H9 (cell line): ENCODE measurements at regions not wholly inside any gene's neighbourhood (a gene's known extent, or its start where the extent isn't known, plus 50 kb on each side); places are given as distances from the start of the nearest gene placed in this dataset.

Experiments used
- DNase-seq: peaks from one replicate; pipeline ENCODE4 v3.0.0-alpha.2; 2017
- H2AFZ ChIP-seq: one replicate; pipeline ENCODE4 v1.6.1; 2013; ENCODE audit warnings: mild to moderate bottlenecking, low read length, control low read depth, moderate library complexity
- H2AK5ac ChIP-seq: 2 replicates; pipeline ENCODE4 v1.6.1; 2013; ENCODE audit warnings: low read length, control low read depth, mixed read lengths; ENCODE audit not compliant: insufficient read length
- H2BK120ac ChIP-seq: one replicate; pipeline ENCODE4 v1.6.1; 2013; ENCODE audit warnings: low read depth, mild to moderate bottlenecking, low read length, control low read depth, inconsistent platforms; ENCODE audit not compliant: poor library complexity, severe bottlenecking
- H2BK12ac ChIP-seq: 2 replicates; pipeline ENCODE4 v1.6.1; 2013; ENCODE audit warnings: low read length, control low read depth, mixed read lengths, low read depth; ENCODE audit not compliant: insufficient read length
- H2BK15ac ChIP-seq: 2 replicates; pipeline ENCODE4 v1.6.1; 2013; ENCODE audit warnings: low read depth, low read length, control low read depth
- H2BK20ac ChIP-seq: one replicate; pipeline ENCODE4 v1.6.1; 2013; ENCODE audit warnings: low read depth, mild to moderate bottlenecking, low read length, control low read depth, inconsistent platforms; ENCODE audit not compliant: poor library complexity, severe bottlenecking
- H2BK5ac ChIP-seq: 2 replicates; pipeline ENCODE4 v1.6.1; 2013; ENCODE audit warnings: low read length, control low read depth, mixed read lengths; ENCODE audit not compliant: insufficient read length
- H3K14ac ChIP-seq: 2 replicates; pipeline ENCODE4 v1.6.1; 2013; ENCODE audit warnings: low read length, control low read depth; ENCODE audit not compliant: insufficient read depth
- H3K18ac ChIP-seq: 2 replicates; pipeline ENCODE4 v1.6.1; 2013; ENCODE audit warnings: low read depth, mild to moderate bottlenecking, mixed read lengths, low read length, control low read depth; ENCODE audit not compliant: insufficient read length
- H3K23ac ChIP-seq: 2 replicates; pipeline ENCODE4 v1.6.1; 2013; ENCODE audit warnings: low read length, control low read depth, mixed read lengths, low read depth; ENCODE audit not compliant: insufficient read length
- H3K23me2 ChIP-seq: 2 replicates; pipeline ENCODE4 v1.6.1; 2013; ENCODE audit warnings: low read depth, mild to moderate bottlenecking, mixed read lengths, low read length, control low read depth; ENCODE audit not compliant: insufficient read length, poor library complexity, severe bottlenecking
- H3K27ac ChIP-seq: 2 replicates; pipeline ENCODE4 v1.5.1; 2013; ENCODE audit warnings: low read length, control low read depth, mixed read lengths, low read depth; ENCODE audit not compliant: insufficient read length
- H3K27me3 ChIP-seq: 2 replicates; pipeline ENCODE4 v1.6.1; 2013; ENCODE audit warnings: low read length, control low read depth, inconsistent platforms; ENCODE audit not compliant: insufficient read depth
- H3K4ac ChIP-seq: 2 replicates; pipeline ENCODE4 v1.6.1; 2013; ENCODE audit warnings: low read depth, mild to moderate bottlenecking, control low read depth, inconsistent platforms, low read length, moderate library complexity
- H3K4me1 ChIP-seq: 2 replicates; pipeline ENCODE4 v1.6.1; 2013; ENCODE audit warnings: low read length, control low read depth, inconsistent platforms; ENCODE audit not compliant: insufficient read depth
- H3K4me2 ChIP-seq: 2 replicates; pipeline ENCODE4 v1.6.1; 2013; ENCODE audit warnings: low read length, control low read depth, mixed read lengths; ENCODE audit not compliant: insufficient read length, insufficient read depth
- H3K56ac ChIP-seq: 2 replicates; pipeline ENCODE4 v1.6.1; 2013; ENCODE audit warnings: low read depth, mild to moderate bottlenecking, mixed read lengths, low read length, control low read depth; ENCODE audit not compliant: insufficient read length
- H3K79me1 ChIP-seq: 2 replicates; pipeline ENCODE4 v1.6.1; 2013; ENCODE audit warnings: low read depth, mild to moderate bottlenecking, moderate library complexity, low read length, control low read depth, inconsistent platforms; ENCODE audit not compliant: insufficient read depth, poor library complexity, severe bottlenecking
- H3K79me2 ChIP-seq: 2 replicates; pipeline ENCODE4 v1.6.1; 2013; ENCODE audit warnings: low read length, control low read depth, inconsistent platforms; ENCODE audit not compliant: insufficient read depth
- H3K9ac ChIP-seq: 2 replicates; pipeline ENCODE4 v1.6.1; 2013; ENCODE audit warnings: low read length, control low read depth, mixed read lengths; ENCODE audit not compliant: insufficient read length; ENCODE audit errors: extremely low read depth
- H3K9me3 ChIP-seq: one replicate; pipeline ENCODE4 v1.6.1; 2013; ENCODE audit warnings: low read depth, low read length, inconsistent platforms; ENCODE audit not compliant: control insufficient read depth
- H3T11ph ChIP-seq: one replicate; pipeline ENCODE4 v1.6.1; 2013; ENCODE audit warnings: mild to moderate bottlenecking, low read length, control low read depth, inconsistent platforms
- H4K20me1 ChIP-seq: one replicate; pipeline ENCODE4 v1.6.1; 2013; ENCODE audit not compliant: control insufficient read depth, insufficient read length, insufficient read depth
- H4K5ac ChIP-seq: 2 replicates; pipeline ENCODE4 v1.6.1; 2013; ENCODE audit warnings: low read depth, mild to moderate bottlenecking, mixed read lengths, low read length, control low read depth; ENCODE audit not compliant: insufficient read length
- H4K8ac ChIP-seq: replicated peaks from 2 replicates; pipeline ENCODE4 v1.6.1; 2013; ENCODE audit warnings: low read length, control low read depth, mixed read lengths, low read depth; ENCODE audit not compliant: insufficient read length
- H4K91ac ChIP-seq: 2 replicates; pipeline ENCODE4 v1.6.1; 2013; ENCODE audit warnings: low read depth, mild to moderate bottlenecking, moderate library complexity, mixed read lengths, low read length, control low read depth; ENCODE audit not compliant: insufficient read length
- H3K27ac Mint-ChIP-seq, 3 experiments: 2 replicates in 2 of 3; 3 replicates in 1 of 3; pipeline ENCODE4 v1.8.0; 2020 to 2021; ENCODE audit warnings: mixed read lengths in 3 of 3, mild to moderate bottlenecking in 1 of 3, moderate library complexity in 1 of 3
- H3K27me3 Mint-ChIP-seq: 2 replicates; pipeline ENCODE4 v1.8.0; 2021; ENCODE audit warnings: low read depth, mild to moderate bottlenecking, moderate library complexity, mixed read lengths
- H3K36me3 Mint-ChIP-seq, 3 experiments: 2 replicates in 2 of 3; 3 replicates in 1 of 3; pipeline ENCODE4 v1.8.0; 2020 to 2021; ENCODE audit warnings: low read depth in 3 of 3, mixed read lengths in 3 of 3; ENCODE audit not compliant: insufficient read depth in 1 of 3
- H3K4me1 Mint-ChIP-seq, 2 experiments: 2 replicates each; pipeline ENCODE4 v1.8.0; 2020; ENCODE audit warnings: mixed read lengths in 2 of 2
- H3K4me3 Mint-ChIP-seq, 2 experiments: 2 replicates in 1 of 2; 3 replicates in 1 of 2; pipeline ENCODE4 v1.8.0; 2020 to 2021; ENCODE audit warnings: mild to moderate bottlenecking in 2 of 2, mixed read lengths in 2 of 2, moderate library complexity in 1 of 2
- H3K9me3 Mint-ChIP-seq, 2 experiments: 2 replicates in 1 of 2; 3 replicates in 1 of 2; pipeline ENCODE4 v1.8.0; 2020; ENCODE audit warnings: mild to moderate bottlenecking in 2 of 2, mixed read lengths in 2 of 2, moderate library complexity in 1 of 2
- WGBS: extraction: QIAGEN DNeasy Blood & Tissue Kit; methylation state at CpG from one replicate; pipeline ENCODE4 v1.1.7; 2013; ENCODE audit warnings: missing lambda C conversion rate, low lambda C conversion rate, mixed read lengths; ENCODE audit not compliant: insufficient read length; ENCODE audit errors: extremely low coverage; 5-methylcytosine and 5-hydroxymethylcytosine counted together
- TF ChIP-seq, protein P1 (sequence below): fragments of 200-600 bp; sonication (generic); conservative IDR thresholded peaks from 3 replicates; pipeline ENCODE4 v1.8.0; 2021; ENCODE audit warnings: antibody characterized with exemption, mild to moderate bottlenecking

DNA sequence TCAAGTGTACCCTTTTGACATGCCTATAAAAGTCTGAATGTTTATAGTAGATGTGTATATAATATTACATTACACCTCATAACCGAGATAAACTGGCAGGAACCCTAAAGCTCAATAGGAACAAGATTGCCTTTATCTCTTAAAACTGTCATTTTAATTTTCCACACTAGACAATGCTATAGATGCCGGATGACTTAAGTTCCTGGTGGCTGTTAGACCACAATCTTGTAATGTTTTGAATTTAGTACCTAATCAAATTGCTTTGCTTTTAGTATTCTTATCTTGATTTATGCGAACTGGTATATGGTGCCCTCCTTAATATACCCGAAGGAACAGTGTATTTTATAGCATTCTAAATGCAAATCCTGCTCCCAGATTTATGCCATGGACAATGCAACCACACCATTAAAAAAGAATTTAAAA is 1397.0 kb upstream of the ADGRL4 start:
- no peak overlapping the region for H3K4ac ChIP-seq
- no peak overlapping the region for H3K4me2 ChIP-seq
- H3K27me3 Mint-ChIP-seq = no peaks in the 10 kb centered on the region; the same call in none of the 2 replicates
- H2AFZ ChIP-seq = no peak overlapping the region
- no peak overlapping the region for H4K5ac ChIP-seq
- no peak overlapping the region for H3K4me3 Mint-ChIP-seq
- no peak overlapping the region for H2BK120ac ChIP-seq
- no peak overlapping the region for H3K56ac ChIP-seq
- no peaks in the 10 kb centered on the region for H3K9me3 ChIP-seq
- H3K79me1 ChIP-seq = no peaks in the 10 kb centered on the region
- H2BK12ac ChIP-seq = no peak overlapping the region
- H3K18ac ChIP-seq = no peak overlapping the region
- peaks cover 7 to 15% (median 10%) of the 10 kb centered on the region in 3 experiments for H3K36me3 Mint-ChIP-seq
- WGBS = no CpG with 5 or more reads among the region's 4 CpGs
- H3K14ac ChIP-seq = no peak overlapping the region
- H3K4me1 Mint-ChIP-seq = no peaks in the 10 kb centered on the region
- H3K27ac Mint-ChIP-seq = no peak overlapping the region
- no peaks in the 10 kb centered on the region for H3K23me2 ChIP-seq
- no peaks in the 10 kb centered on the region for H3K27me3 ChIP-seq
- no peak overlapping the region for H3K9ac ChIP-seq
- no peaks in the 10 kb centered on the region for H4K20me1 ChIP-seq
- TF ChIP-seq, protein P1, sequence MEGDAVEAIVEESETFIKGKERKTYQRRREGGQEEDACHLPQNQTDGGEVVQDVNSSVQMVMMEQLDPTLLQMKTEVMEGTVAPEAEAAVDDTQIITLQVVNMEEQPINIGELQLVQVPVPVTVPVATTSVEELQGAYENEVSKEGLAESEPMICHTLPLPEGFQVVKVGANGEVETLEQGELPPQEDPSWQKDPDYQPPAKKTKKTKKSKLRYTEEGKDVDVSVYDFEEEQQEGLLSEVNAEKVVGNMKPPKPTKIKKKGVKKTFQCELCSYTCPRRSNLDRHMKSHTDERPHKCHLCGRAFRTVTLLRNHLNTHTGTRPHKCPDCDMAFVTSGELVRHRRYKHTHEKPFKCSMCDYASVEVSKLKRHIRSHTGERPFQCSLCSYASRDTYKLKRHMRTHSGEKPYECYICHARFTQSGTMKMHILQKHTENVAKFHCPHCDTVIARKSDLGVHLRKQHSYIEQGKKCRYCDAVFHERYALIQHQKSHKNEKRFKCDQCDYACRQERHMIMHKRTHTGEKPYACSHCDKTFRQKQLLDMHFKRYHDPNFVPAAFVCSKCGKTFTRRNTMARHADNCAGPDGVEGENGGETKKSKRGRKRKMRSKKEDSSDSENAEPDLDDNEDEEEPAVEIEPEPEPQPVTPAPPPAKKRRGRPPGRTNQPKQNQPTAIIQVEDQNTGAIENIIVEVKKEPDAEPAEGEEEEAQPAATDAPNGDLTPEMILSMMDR = no peak
- no peak overlapping the region for H2BK20ac ChIP-seq
- no peak overlapping the region for H3T11ph ChIP-seq
- H3K27ac ChIP-seq = no peak overlapping the region
- no peak overlapping the region for H4K8ac ChIP-seq
- H2BK5ac ChIP-seq = no peak overlapping the region
- H3K4me1 ChIP-seq = no peaks in the 10 kb centered on the region
- peaks cover 12 to 13% of the 10 kb centered on the region in 2 experiments for H3K9me3 Mint-ChIP-seq
- no peaks in the 10 kb centered on the region for H3K79me2 ChIP-seq
- DNase-seq = no peak
- no peak overlapping the region for H2AK5ac ChIP-seq
- H4K91ac ChIP-seq = no peak overlapping the region
- no peak overlapping the region for H3K23ac ChIP-seq
- no peak overlapping the region for H2BK15ac ChIP-seq
